Gastrocnemius medialis (tissue), 4 donors: ENCODE measurements at regions not wholly inside any gene's neighbourhood (a gene's known extent, or its start where the extent isn't known, plus 50 kb on each side); places are given as distances from the start of the nearest gene placed in this dataset.
"Not testable (repeated sequence)": the region's sequence is repeated elsewhere in the genome, so short reads cannot be mapped to it uniquely, and the experiment has no call there.

Source experiments
- ATAC-seq, 2 donors: fragments of 150-250 bp; one replicate each; pipeline ENCODE4 v1.9.1; 2016
- DNase-seq, 2 donors: peaks; one replicate each; pipeline ENCODE4 v3.0.0-alpha.2; 2019
- H3K27ac ChIP-seq, 4 donors: fragments of 200-600 bp; sonication (generic); 1 replicate in 1 of 4; 2 replicates in 3 of 4; pipeline ENCODE4 v1.5.1; 2016 to 2018; ENCODE audit warnings: mild to moderate bottlenecking in 2 of 4, moderate library complexity in 1 of 4
- H3K27me3 ChIP-seq, 3 donors: fragments of 200-600 bp; sonication (generic) in 2 of 3; 1 replicate in 1 of 3; 2 replicates in 2 of 3; pipeline versions ENCODE4 v1.5.1 to v1.6.0; 2016 to 2019; ENCODE audit warnings: mild to moderate bottlenecking in 1 of 3, moderate library complexity in 1 of 3
- H3K36me3 ChIP-seq, 2 donors: fragments of 200-600 bp; sonication (generic) in 1 of 2; one replicate each; pipeline ENCODE4 v1.5.1; 2017 to 2018
- H3K4me1 ChIP-seq, 2 donors: fragments of 200-600 bp; sonication (generic) in 1 of 2; one replicate each; pipeline ENCODE4 v1.5.1; 2016 to 2017; ENCODE audit warnings: mild to moderate bottlenecking in 2 of 2
- H3K4me3 ChIP-seq, 4 donors: fragments of 200-600 bp; sonication (generic) in 3 of 4; 1 replicate in 1 of 4; 2 replicates in 3 of 4; pipeline ENCODE4 v1.5.1; 2016 to 2019; ENCODE audit warnings: mild to moderate bottlenecking in 2 of 4
- H3K9me3 ChIP-seq, 3 donors: fragments of 200-600 bp; sonication (generic) in 2 of 3; 1 replicate in 1 of 3; 2 replicates in 2 of 3; pipeline ENCODE4 v1.5.1; 2016 to 2019
- CTCF ChIP-seq, 5 experiments: fragments of 450-650 bp in 3 of 5; fragments of 200-600 bp in 2 of 5; sonication (generic) in 2 of 5; IDR thresholded peaks in 4 of 5; conservative IDR thresholded peaks in 1 of 5; 1 replicate in 4 of 5; 2 replicates in 1 of 5; pipeline ENCODE4 v1.5.1; 2016 to 2019; ENCODE audit warnings: antibody characterized with exemption in 5 of 5, mild to moderate bottlenecking in 3 of 5, moderate library complexity in 3 of 5
- POLR2A ChIP-seq, 2 donors: fragments of 450-650 bp; IDR thresholded peaks; one replicate each; pipeline ENCODE4 v1.6.1; 2017; ENCODE audit warnings: antibody characterized with exemption in 2 of 2, mild to moderate bottlenecking in 2 of 2, moderate library complexity in 2 of 2
- in situ Hi-C, 4 donors: fragments of 200-750 bp; cut with MboI; loops; one replicate each; pipeline versions ENCODE4 v1.15.0 to v1.8.0; 2017; ENCODE audit warnings: low sequenced_read_pairs in 4 of 4
- intact Hi-C: fragments of 100-400 bp; cut with DNase I; formaldehyde crosslinking; loops from one replicate; pipeline ENCODE4 v1.15.1; 2023; ENCODE audit warnings: low total_unique reads

- intact Hi-C loops: no loop called here
- no peak for ATAC-seq
- in situ Hi-C loops: no loop called here
- Histone ChIP-seq H3K4me1 (no peaks in the 10 kb centered on the region), H3K9me3 (no peaks in the 10 kb centered on the region), H3K36me3 (no peaks in the 10 kb centered on the region), H3K27ac (no peak overlapping the region), H3K4me3 (no peak overlapping the region), H3K27me3 (no peaks in the 10 kb centered on the region)
- TF ChIP-seq CTCF (IDR thresholded peaks at IDR 0.05 in 4 of 5, conservative IDR thresholded peaks at IDR 0.05 in 1 of 5) (no peak), POLR2A (IDR thresholded peaks at IDR 0.05) (no peak)
- DNase-seq: no peak
These were observed 195.0 kb downstream of the SPATA31A6 start for GRCh38 chr9:42378418-42378815.

DNA sequence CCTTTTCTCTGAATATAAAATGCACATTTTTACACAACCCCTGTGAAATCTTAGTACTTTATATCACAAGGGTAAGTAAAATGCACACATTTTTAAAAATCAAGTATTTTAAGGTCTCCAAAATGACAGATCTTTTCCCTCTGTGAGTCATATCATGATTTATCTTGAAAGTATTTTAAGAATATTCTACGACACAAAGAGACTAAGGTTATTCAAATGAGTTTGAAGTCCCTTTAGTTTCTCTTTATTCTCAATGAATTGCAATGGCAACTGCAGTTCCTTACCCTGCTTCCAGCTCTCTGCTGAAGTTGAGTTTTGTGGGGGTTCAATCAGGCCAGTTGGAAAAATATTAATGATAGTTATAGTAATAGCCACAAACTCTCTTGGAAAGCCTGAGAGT is 196.1 kb downstream of the SPATA31A6 start:
- H3K4me1 ChIP-seq, H3K27ac ChIP-seq, DNase-seq, H3K36me3 ChIP-seq, intact Hi-C loops, H3K9me3 ChIP-seq, in situ Hi-C loops, H3K27me3 ChIP-seq, H3K4me3 ChIP-seq, ATAC-seq: not testable (repeated sequence)

DNA sequence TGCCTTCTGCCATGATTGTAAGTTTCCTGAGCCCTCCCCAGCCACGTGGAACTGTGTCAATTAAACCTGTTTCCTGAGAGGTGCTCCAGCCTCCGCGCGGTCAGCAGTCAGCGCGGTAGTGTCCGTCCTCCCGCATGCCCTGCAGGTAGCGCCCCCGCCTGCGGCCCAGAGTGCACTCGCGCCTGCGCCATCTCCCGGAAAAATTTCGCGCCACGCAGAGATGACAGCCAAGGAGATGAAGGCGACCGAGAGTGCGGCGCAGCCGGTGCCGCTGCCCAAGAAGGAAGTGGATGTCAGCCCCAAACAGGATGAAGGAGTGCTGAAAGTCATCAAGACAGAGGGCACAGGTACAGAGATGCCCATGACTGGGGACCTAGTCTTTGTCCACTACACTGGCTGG is 201.1 kb downstream of the SPATA31A6 start:
- DNase-seq, H3K4me3 ChIP-seq, in situ Hi-C loops, ATAC-seq, H3K9me3 ChIP-seq, intact Hi-C loops, H3K27ac ChIP-seq, H3K36me3 ChIP-seq, H3K27me3 ChIP-seq, H3K4me1 ChIP-seq: not testable (repeated sequence)

- in situ Hi-C loops, DNase-seq, H3K27ac ChIP-seq: not testable (repeated sequence)
These were observed 202.2 kb downstream of the SPATA31A6 start for GRCh38 chr9:42385574-42386120.

GRCh38 chr9:42386477-42386876 is 203.0 kb downstream of the SPATA31A6 start:
- Histone ChIP-seq H3K9me3 (no peaks in the 10 kb centered on the region), H3K27me3 (no peaks in the 10 kb centered on the region), H3K36me3 (no peaks in the 10 kb centered on the region), H3K4me1 (no peaks in the 10 kb centered on the region), H3K27ac (no peak overlapping the region), H3K4me3 (no peak overlapping the region)
- DNase-seq (no peak), ATAC-seq (no peak)
- in situ Hi-C loops: no loop called here
- TF ChIP-seq CTCF (IDR thresholded peaks at IDR 0.05 in 4 of 5, conservative IDR thresholded peaks at IDR 0.05 in 1 of 5) (no peak), POLR2A (IDR thresholded peaks at IDR 0.05) (no peak)
- intact Hi-C loops: no loop called here

More at GRCh38 chr9:42385574-42386120, 202.2 kb downstream of the SPATA31A6 start:
- ATAC-seq, H3K4me3 ChIP-seq, H3K9me3 ChIP-seq, intact Hi-C loops, H3K4me1 ChIP-seq, H3K27me3 ChIP-seq, H3K36me3 ChIP-seq: not testable (repeated sequence)

DNA sequence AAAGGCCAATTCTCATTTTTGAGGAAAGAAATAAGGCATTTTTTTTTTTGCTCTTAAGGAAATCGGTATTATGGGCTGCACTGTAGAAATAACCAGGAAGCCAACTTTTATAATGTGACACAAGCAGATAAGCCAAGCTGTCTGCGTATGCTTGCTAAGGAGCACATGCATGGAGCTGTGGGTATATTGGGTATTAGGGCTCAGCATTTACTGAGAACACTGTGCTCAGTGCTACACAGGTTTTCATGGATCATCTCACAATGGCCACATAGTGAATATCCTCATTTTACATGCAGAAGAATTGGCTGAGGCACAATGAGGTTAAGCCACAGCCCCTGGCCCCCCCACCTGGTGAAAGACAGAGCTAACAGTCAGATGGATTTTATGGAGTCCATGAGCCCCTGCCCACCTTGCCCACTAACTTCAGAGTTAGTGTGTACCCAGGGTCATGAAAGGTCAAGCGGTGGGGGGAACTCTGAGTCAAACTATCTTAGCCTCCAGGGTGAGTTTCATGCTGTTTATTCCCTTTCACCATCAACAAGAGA is 204.8 kb downstream of the SPATA31A6 start:
- intact Hi-C loops (no loop called here), in situ Hi-C loops (no loop called here)
- Histone ChIP-seq H3K4me1 (no peaks in the 10 kb centered on the region), H3K27ac (no peak overlapping the region), H3K36me3 (no peaks in the 10 kb centered on the region), H3K27me3 (no peaks in the 10 kb centered on the region), H3K9me3 (no peaks in the 10 kb centered on the region), H3K4me3 (no peak overlapping the region)
- TF ChIP-seq CTCF (IDR thresholded peaks at IDR 0.05 in 4 of 5, conservative IDR thresholded peaks at IDR 0.05 in 1 of 5) (no peak), POLR2A (IDR thresholded peaks at IDR 0.05) (no peak)
- DNase-seq: no peak
- peak in 1 of 2 donors; percentile 13 for ATAC-seq
